ENCODE measurements at regions not wholly inside any gene's neighbourhood (a gene's known extent, or its start where the extent isn't known, plus 50 kb on each side); places are given as distances from the start of the nearest gene placed in this dataset.

GRCh38 chr19:32264568-32264967, 80.8 kb upstream of the ZNF507 start:
- H3K9ac ChIP-seq (ENCODE audit: insufficient read depth in 1 of 2, low read length in 2 of 2) = no peak overlapping the region
- no peak for DNase-seq
- ATAC-seq (ENCODE audit: insufficient read depth, low FRiP score) = no peak
- no peak overlapping the region for H3K4me3 ChIP-seq
- no peaks in the 10 kb centered on the region for H3K4me1 ChIP-seq (ENCODE audit: control insufficient read depth in 5 of 5, insufficient read depth in 5 of 5, low read length in 5 of 5)
- H3K27ac ChIP-seq (ENCODE audit: low read depth in 1 of 2, low read length in 1 of 2) = no peak overlapping the region
- H3K36me3 ChIP-seq (ENCODE audit: control insufficient read depth in 4 of 4, insufficient read depth in 4 of 4, low read length in 4 of 4) = no peaks in the 10 kb centered on the region
- 85 to 86% methylated on average over 7 of the region's 7 CpGs for WGBS, 2 donors
- H3K27me3 ChIP-seq (ENCODE audit: control insufficient read depth in 3 of 3, insufficient read depth in 3 of 3, low read length in 2 of 3) = peaks cover 0 to 3% (median 0%) of the 10 kb centered on the region in 3 donors
- H3K9me3 ChIP-seq (ENCODE audit: control insufficient read depth in 4 of 4, insufficient read depth in 3 of 4, low read length in 3 of 4) = no peaks in the 10 kb centered on the region
- no peak for TF ChIP-seq CTCF (IDR thresholded peaks at IDR 0.05; ENCODE audit: control extremely low read depth, extremely low read depth)

- Histone ChIP-seq H3K4me1 (ENCODE audit: control insufficient read depth in 5 of 5, insufficient read depth in 5 of 5, low read length in 5 of 5) (no peaks in the 10 kb centered on the region), H3K27me3 (ENCODE audit: control insufficient read depth in 3 of 3, insufficient read depth in 3 of 3, low read length in 2 of 3) (peaks cover 0 to 3% (median 0%) of the 10 kb centered on the region in 3 donors), H3K9me3 (ENCODE audit: control insufficient read depth in 4 of 4, insufficient read depth in 3 of 4, low read length in 3 of 4) (peaks cover 0 to 4% (median 0%) of the 10 kb centered on the region in 4 donors), H3K27ac (ENCODE audit: low read depth in 1 of 2, low read length in 1 of 2) (no peak overlapping the region), H3K36me3 (ENCODE audit: control insufficient read depth in 4 of 4, insufficient read depth in 4 of 4, low read length in 4 of 4) (no peaks in the 10 kb centered on the region), H3K4me3 (no peak overlapping the region), H3K9ac (ENCODE audit: insufficient read depth in 1 of 2, low read length in 2 of 2) (no peak overlapping the region)
- ATAC-seq (ENCODE audit: insufficient read depth, low FRiP score) = no peak
- no peak for TF ChIP-seq CTCF (IDR thresholded peaks at IDR 0.05; ENCODE audit: control extremely low read depth, extremely low read depth)
- no peak for DNase-seq
- WGBS, 2 donors = 35 to 41% methylated on average over 5 of the region's 5 CpGs
Observed at GRCh38 chr19:32265995-32266394, 79.4 kb upstream of the ZNF507 start.

- Histone ChIP-seq H3K4me1 (ENCODE audit: control insufficient read depth in 5 of 5, insufficient read depth in 5 of 5, low read length in 5 of 5) (no peaks in the 10 kb centered on the region), H3K4me3 (no peak overlapping the region), H3K27ac (ENCODE audit: low read depth in 1 of 2, low read length in 1 of 2) (no peak overlapping the region), H3K9me3 (ENCODE audit: control insufficient read depth in 4 of 4, insufficient read depth in 3 of 4, low read length in 3 of 4) (peaks cover 0 to 4% (median 0%) of the 10 kb centered on the region in 4 donors), H3K27me3 (ENCODE audit: control insufficient read depth in 3 of 3, insufficient read depth in 3 of 3, low read length in 2 of 3) (peaks cover 0 to 3% (median 0%) of the 10 kb centered on the region in 3 donors), H3K36me3 (ENCODE audit: control insufficient read depth in 4 of 4, insufficient read depth in 4 of 4, low read length in 4 of 4) (no peaks in the 10 kb centered on the region), H3K9ac (ENCODE audit: insufficient read depth in 1 of 2, low read length in 2 of 2) (no peak overlapping the region)
- WGBS, 2 donors = 34 to 40% methylated on average over 5 of the region's 5 CpGs
- DNase-seq (no peak), ATAC-seq (ENCODE audit: insufficient read depth, low FRiP score) (no peak)
- TF ChIP-seq CTCF (IDR thresholded peaks at IDR 0.05; ENCODE audit: control extremely low read depth, extremely low read depth) = no peak
Observed at GRCh38 chr19:32266460-32266859, 79.0 kb upstream of the ZNF507 start.

GRCh38 chr19:32268381-32268780, 77.0 kb upstream of the ZNF507 start:
- H3K27me3 ChIP-seq (ENCODE audit: control insufficient read depth in 3 of 3, insufficient read depth in 3 of 3, low read length in 2 of 3) = peaks cover 0 to 3% (median 0%) of the 10 kb centered on the region in 3 donors
- 89 to 98% methylated on average over 3 of the region's 3 CpGs for WGBS, 2 donors
- no peak for DNase-seq
- no peaks in the 10 kb centered on the region for H3K36me3 ChIP-seq (ENCODE audit: control insufficient read depth in 4 of 4, insufficient read depth in 4 of 4, low read length in 4 of 4)
- H3K9ac ChIP-seq (ENCODE audit: insufficient read depth in 1 of 2, low read length in 2 of 2) = no peak overlapping the region
- ATAC-seq (ENCODE audit: insufficient read depth, low FRiP score) = no peak
- H3K4me1 ChIP-seq (ENCODE audit: control insufficient read depth in 5 of 5, insufficient read depth in 5 of 5, low read length in 5 of 5) = no peaks in the 10 kb centered on the region
- H3K4me3 ChIP-seq = no peak overlapping the region
- peaks cover 0 to 4% (median 0%) of the 10 kb centered on the region in 4 donors for H3K9me3 ChIP-seq (ENCODE audit: control insufficient read depth in 4 of 4, insufficient read depth in 3 of 4, low read length in 3 of 4)
- no peak for TF ChIP-seq CTCF (IDR thresholded peaks at IDR 0.05; ENCODE audit: control extremely low read depth, extremely low read depth)
- H3K27ac ChIP-seq (ENCODE audit: low read depth in 1 of 2, low read length in 1 of 2) = no peak overlapping the region

Data from lung (tissue), 11 donors.